ENCODE measurements at regions not wholly inside any gene's neighbourhood (a gene's known extent, or its start where the extent isn't known, plus 50 kb on each side); places are given as distances from the start of the nearest gene placed in this dataset.
A peak's percentile ranks its signal among the peaks of the same experiment; 100 is the strongest.
"Not testable (repeated sequence)": the region's sequence is repeated elsewhere in the genome, so short reads cannot be mapped to it uniquely, and the experiment has no call there.

- DNase-seq: no peak
Observed at GRCh38 chr15:69661446-69661845, 208.8 kb downstream of the RPLP1 start.

DNA sequence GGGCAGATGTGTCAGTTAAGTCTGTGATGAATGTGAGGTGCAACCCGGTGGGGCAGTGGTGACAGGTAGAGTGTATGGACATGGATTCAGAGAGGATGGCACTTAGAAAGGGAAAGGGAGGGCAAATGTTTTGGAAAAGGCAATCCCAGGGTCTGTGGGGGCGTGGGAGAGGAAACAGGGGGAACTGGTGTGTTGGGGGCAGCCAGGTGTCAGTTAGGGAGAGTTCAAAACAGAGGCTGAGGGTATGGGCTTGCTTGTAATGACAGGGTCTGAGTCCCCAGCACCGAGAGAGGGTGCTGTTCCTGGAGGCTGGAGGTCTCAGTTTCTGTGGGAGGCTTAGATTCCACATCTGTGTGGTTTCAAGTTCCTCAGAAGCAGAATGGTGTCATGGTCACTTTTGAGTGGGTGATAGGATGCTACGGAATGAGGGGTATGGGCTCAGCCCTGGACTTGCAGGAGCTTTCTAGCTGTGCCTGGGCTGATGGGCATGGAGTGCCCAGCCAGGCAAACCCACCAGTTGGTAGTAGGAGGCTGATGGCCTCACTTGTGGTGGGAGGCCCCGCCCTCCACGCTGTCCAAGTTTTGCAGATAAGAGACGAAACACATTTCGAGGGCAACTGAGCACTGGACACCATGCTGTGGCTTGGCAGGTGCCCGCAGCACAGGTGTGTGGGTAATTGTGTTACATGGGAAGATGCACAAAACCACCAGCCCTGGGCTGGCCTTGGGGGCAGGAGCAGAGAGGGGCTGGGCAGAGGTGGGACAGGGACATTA, 209.4 kb downstream of the RPLP1 start:
- peak; percentile 5 for DNase-seq

DNA sequence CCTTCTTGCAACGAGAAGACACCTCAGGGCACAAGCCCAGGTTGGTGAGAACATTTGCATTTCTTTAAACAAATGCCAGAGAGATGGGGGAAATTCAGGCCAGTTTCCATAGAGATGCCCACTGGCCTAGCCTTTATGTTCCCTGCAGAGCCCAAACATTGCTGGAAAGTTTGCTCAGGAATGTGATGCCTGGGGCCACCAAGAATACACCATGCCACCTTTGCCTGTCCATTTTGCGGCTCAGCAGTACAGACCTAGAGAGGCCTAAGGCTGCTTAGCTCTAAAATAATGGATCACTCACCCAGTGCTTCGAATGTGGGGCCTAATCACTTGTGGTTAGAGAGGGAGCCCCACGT, 210.0 kb downstream of the RPLP1 start:
- no peak for DNase-seq

DNA sequence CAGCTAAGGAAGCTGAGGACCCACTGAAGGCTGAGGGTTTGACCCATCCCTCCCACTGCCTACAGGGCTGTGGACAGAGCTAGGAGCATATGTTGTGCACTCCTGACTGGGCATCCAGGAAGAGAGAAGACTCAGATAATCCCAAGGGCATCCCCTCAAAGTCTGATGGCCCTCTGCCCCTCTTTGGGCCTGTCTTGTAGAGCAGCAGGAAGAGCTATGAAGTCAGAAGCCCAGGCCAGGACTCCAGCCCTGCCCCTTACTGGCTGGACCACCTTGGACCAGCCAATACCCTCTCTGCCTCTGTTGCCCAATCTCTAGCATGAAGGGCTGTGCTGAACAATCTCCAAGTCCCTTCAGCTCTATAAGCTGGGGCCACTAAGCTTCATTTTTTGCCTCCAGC, 210.8 kb downstream of the RPLP1 start:
- DNase-seq: no peak

GRCh38 chr15:69663982-69664381, 211.4 kb downstream of the RPLP1 start:
- no peak for DNase-seq

GRCh38 chr15:69664572-69665571, 212.3 kb downstream of the RPLP1 start:
- DNase-seq: no peak

DNA sequence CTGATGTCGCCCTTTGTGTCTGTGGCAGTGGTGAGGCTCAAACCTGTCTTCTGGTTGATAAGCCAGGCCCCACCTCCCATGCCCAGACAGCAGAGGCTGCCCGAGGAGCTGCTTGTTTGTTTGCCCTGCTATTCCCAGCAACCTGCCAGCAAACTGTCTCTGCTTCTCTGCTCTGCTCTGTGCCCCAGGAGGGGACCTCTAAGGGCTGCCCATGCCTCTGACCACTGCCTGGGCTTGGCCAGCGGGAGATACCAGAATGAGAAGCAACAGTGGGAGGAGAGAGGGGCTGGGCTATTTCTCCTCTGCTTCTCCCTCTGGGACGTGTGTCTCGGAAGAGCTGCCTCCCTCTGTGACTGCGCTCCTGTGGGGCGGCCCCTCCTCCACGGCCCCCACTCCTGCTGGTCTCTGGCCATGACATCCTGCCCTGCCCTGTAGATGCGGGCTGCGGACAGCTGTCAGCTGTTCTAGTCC, 213.1 kb downstream of the RPLP1 start:
- DNase-seq: no peak

DNA sequence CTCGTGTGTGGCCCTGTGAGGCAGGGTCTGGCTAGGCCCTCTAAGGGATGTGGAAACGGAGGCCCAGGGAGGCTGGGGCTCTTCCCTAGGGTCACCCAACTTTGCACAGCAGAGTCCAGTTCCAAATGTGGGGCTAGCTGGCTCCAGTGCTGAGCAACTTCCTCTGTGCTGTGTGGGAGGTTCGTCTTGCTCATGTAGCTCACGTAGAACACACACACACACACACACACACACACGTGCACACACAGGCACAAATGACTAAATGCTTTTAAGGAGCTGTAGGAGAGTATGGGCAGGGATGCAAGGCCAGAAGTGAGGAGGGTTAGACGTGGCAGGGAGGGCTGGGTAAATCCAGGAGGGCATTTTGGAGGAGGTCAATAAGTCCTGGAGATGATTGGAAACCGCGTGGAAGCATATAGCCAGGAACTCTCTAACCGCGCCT, 213.8 kb downstream of the RPLP1 start:
- DNase-seq: peak; percentile 83

GRCh38 chr15:69666921-69667811, 214.5 kb downstream of the RPLP1 start:
- DNase-seq: peak; percentile 96

DNA sequence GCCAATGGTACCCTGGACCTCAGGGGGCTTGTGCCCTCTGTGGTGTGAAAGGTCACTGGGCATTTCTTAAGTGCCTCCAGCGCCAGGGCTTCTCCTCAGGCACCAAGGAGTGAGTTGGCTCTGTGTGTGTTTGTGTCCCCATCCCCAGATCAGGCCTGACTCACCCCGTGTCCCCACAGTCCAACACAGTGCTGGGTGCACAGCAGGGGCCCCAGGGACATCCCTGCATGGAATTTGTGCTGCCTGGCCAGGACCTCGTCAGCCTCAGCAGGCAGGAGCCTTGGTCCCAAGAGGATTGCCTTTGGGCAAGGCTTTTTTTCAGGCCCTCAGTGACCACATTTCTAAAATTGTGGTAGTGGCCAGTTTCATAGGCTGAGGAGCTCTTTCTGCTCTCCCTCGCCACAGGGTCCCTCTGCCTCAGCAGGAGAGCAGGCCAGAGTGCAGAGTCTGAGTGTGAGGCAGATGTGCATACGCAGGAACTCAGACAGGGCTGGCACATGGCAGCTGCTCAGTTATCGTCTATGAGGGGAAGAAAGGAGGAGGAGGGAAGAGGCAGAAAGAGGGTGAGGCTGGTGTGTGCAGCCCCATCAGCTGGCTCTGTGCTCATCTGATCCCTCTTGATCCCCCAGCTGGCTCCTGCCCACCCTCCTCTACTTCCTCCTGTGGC, 215.6 kb downstream of the RPLP1 start:
- peak; percentile 68 for DNase-seq

DNA sequence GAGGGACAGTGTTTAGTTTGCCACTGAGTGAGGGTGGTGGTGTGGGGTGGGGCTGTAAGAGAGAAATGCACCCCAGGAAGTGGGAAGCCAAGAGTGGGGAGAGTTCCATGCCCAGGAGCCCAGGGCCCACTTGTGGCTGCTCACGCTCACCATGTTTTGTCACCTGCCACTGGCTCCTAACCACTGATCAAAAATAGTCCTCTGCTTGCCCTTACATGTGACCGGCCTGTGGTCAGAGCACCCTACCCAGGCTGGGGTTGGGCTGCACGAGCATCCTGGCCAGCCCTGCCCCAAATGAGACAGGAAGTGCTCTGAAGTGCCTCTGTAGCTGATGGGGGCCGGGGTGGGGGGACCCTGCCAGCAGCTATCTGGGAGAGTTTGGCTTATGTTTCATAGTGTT, 216.3 kb downstream of the RPLP1 start:
- DNase-seq: peak; percentile 87

GRCh38 chr15:69669446-69669845, 216.8 kb downstream of the RPLP1 start:
- DNase-seq: peak; percentile 60

- DNase-seq: no peak
Observed at GRCh38 chr15:69673291-69673881, 220.8 kb downstream of the RPLP1 start.

- no peak for DNase-seq
Observed at GRCh38 chr15:69675731-69676130, 223.1 kb downstream of the RPLP1 start.

GRCh38 chr15:69677403-69677802, 224.8 kb downstream of the RPLP1 start:
- peak; percentile 46 for DNase-seq

- DNase-seq: no peak
Observed at GRCh38 chr15:69679623-69680228, 227.1 kb downstream of the RPLP1 start.

DNA sequence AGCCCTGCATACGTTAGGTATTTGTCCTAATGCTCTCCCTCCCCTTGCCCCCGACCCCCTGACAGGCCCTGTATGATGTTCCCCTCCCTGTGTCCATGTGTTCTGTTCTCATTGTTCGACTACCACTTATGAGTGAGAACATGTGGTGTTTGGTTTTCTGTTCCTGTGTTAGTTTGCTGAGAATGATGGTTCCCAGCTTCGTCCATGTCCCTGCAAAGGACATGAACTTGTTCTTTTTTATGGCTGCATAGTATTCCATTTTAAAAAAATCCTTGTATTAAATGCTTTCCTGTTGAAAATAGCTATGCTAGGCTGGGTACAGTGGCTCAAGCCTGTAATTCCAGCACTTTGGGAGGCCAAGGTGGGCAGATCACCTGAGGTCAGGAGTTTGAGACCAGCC, 232.2 kb downstream of the RPLP1 start:
- not testable (repeated sequence) for DNase-seq

DNA sequence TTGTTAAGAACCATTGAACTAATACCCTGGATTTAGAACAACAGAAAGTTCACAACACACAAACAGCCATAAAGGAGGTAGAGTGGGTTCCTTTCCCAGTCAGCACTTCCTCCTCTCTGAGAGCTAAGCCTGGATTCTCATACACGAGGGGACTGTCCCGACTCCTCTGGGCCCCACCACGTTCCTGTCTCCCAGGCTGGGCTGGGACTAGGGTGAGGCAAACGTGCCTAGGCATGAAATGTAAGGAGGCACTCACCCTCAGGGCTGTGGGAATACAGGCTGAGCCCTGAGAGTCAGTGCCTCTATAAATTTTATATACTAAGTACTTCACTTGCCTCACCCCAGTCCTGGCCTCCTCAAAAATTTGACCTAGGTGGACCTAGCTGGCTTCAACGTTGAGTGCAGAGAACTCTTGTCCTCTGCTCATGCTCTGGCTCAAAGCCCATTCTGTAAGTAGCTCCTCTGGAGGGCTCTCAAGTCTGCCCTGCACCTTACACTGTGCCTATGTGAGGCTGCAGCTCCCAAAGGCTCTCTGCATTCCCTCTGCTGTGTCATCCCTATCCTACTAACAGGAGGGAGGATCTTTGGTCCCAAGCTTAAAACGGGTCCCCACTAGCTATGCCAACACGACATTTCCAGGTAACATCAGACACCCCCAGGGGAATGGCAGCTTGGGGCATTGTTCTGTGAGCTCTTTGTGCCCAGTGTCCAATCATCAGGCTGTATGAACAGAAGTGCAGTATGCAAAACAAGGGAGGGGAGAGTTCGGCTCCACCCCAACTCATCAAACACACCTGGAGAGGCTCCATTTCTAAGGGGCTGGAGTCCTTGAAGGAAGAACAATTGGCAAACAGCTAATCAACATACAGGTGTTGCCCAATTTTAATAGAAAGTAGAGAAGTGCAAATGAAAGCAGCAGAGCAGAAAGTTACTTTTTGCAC, 233.2 kb downstream of the RPLP1 start:
- DNase-seq: no peak

DNA sequence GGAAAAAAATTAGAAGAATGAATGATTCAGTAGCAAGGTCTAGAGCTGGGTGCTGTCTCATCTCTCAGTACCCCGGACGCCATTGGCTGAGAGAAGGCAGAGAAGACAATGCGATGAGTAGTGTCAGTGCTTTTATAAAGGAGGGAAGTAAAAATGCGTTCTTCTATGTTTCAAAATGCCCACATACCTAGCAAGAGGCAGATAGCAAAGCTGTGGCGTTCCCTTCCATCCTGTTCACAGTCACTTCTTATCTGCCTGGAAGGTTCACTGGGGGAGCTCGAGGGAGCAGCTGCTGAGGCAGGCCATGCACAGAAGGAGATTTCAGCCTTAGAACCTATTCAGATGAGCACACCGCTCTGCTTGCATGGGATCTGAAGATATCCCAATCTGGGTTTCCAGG, 234.0 kb downstream of the RPLP1 start:
- DNase-seq: no peak

DNA sequence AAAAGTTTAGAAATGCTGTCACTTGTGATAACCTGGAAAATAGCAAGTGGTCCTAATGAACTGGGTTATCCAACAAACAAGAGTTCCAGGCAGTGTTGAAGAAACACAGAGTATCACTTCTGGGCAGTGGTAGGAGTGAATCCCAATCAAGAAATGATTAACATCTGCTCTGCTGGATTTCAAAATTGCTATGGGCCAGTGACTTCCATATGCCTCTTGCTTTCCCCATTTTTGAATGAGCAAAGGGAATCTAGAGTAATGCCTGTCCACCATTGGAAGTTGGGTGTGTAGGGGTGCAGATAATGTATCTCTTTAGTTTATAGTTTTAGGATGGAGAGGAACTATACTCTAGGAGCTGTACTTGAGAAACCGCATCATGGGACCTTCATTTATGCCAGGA, 236.5 kb downstream of the RPLP1 start:
- no peak for DNase-seq
